ENCODE measurements at regions not wholly inside any gene's neighbourhood (a gene's known extent, or its start where the extent isn't known, plus 50 kb on each side); places are given as distances from the start of the nearest gene placed in this dataset.
"Not testable (repeated sequence)": the region's sequence is repeated elsewhere in the genome, so short reads cannot be mapped to it uniquely, and the experiment has no call there.

DNA sequence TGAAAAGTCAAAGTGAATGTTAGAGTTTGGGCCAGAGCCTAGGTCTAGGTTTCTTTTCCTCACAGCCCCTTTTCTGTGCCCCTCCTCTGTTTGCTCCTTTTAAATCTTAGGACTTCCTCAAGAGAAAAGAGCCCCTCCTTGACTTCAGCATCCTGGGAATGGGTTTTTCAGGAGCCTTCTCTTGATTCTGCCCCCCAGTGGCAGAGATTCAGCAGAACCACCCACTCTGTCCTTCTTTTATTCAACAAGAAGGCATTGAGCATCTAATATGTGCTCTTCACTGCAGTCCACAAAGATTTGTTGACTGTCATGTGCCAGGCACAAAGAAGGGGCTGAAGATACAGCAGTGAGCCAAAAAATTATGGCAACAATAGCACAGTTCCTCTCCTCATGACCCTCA, 270.8 kb upstream of the CDH5 start:
- DNase-seq, result no peak

DNA sequence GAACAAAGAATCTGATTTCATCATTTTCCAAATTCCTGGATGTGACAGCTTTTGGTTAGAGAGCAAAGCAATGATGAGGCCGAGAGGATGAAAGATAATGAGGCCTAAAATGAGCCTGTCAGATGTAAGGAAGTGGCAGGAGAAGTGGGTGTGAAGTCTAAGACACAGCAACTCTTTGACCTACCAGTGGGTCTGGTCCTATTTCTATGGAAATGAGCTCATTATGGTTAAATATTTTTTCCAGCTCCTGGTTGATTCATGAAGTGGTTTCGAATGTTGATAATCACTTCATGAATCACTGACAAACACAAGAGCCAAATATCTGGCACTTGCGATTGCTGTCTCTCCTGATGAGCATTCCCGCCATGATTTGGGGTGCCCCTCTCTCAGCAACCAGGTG, 273.3 kb upstream of the CDH5 start:
- DNase-seq, result peak in 1 of 3 donors; percentile 52

DNA sequence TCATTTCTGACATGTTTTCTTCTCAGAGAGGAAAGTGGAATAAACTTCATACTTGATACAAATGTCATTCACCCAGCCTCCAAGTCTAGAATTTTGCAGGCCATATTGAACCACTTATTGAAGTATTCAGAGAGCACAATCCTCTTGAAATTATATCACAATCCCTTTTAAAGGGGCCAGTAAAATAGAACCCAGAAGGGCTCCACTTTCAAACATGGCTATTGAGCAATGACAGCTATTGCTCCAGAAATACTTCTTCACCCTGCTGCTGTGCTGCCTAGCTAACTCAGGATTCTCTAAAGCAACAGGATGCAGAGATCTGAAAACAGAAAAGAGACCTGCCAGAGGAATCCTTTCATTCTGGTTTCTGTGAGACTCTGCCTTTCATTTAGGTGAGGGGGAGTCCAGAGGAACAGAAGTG, 275.0 kb upstream of the CDH5 start:
- DNase-seq, result peak in 1 of 3 donors; percentile 31

DNA sequence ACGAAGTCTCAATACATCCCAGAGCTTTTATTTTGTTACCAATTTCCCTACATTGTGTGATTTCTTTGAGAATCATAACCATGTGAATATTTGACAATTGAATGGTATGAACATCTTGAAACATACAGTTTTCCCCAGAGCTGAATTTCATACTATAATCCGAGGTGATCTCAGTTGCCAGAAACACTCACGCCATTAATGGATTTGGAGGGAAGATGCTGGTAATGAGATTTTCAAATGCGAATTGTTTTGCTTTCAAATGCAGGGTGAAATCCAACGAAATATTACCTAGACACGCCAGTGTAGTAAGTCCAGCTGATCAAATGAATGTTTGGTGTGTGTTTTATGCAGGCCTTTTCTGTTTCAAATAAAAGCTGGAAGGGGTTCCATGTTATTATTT, 277.8 kb upstream of the CDH5 start:
- DNase-seq, result peak in 2 of 3 donors; percentile 29 to 43

DNA sequence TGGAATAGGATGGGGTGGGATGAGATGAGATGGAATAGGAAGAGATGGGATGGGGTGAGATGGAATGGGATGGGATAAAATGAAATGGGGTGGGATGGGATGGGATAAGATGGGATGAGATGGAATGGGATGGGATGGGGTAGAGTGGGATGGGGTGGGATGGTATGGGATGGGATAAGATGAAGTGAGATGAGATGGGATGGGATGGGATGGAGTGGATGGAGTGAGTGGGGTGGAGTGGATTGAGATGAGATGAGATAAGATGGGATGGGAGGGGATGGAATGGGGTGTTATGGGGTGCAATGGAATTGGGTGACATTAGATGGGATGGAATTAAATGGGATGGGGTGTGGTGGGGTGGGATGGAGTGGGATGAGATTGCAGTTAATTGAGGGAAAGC, 279.2 kb upstream of the CDH5 start:
- DNase-seq, result no peak

DNA sequence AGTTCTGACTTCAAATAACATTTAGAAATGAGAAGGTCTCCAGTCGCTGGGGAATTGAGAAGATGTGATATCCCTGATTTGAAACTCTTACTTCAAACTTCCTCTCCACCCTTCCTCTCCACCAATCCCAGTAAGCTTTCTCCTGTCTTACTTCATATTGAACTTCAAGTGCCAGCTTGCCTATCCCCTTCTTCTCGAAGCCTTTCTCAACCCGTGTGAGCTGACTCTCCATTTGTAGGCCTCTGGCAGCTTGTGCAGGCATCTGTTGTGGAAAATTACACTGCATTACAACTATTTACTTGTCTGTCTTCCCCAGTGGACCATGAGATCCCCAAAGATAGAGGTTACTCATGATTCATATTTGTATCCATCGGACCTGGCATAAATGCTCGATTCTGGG, 280.8 kb upstream of the CDH5 start:
- no peak for DNase-seq

DNA sequence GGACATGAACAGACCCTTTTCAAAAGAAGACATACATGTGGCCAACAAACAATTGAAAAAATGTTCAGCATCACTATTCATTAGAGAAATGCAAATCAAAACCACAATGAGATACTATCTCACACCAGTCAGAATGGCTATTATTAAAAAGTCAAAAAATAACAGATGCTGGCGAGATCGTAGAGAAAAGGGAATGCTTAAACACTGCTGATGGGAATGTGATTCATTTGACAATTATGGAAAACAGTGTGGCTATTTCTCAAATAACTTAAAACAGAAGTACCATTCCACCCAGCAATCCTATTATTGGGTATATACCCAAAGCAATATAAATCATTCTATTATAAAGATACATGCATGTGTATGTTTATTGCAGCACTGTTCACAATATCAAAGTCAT, 281.8 kb upstream of the CDH5 start:
- not testable (repeated sequence) for DNase-seq

DNA sequence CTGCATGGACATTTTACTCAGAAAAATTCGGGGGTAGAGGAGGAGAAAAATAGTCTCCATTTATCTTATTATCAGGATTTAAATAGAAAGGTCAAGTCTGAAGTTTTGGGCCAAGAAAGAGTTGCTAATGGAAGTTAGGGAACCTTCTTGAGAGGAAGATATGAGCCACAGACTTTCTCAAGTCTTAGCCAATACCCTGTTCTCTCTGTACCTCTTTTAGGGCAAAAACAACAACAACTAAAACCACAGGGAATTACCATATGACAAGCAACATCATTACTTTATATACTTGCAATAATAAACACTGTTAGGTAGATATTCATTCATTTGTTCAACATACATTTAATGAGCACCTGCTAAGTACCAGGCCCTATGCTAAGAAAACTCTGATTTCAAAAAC, 282.2 kb upstream of the CDH5 start:
- no peak for DNase-seq

DNA sequence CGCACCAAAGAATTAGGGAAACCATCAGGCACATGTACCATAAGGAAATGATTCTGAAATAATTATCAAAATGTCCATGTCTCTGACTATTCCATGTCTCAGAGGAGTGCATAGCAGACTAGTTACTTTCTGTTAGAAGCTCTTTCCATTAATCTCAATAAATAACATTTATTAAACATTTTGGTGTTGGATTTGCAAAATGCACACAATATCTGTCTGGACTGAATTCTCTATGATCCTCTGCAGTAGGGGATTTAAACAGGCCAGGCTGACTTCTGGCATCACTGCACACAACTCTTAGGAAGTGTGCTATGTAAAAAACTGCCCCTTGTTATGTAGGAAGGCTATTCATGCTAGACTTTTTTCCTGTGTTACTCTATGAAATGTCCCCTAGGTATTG, 283.3 kb upstream of the CDH5 start:
- DNase-seq, result peak in 2 of 3 donors; percentile 33 to 63

DNA sequence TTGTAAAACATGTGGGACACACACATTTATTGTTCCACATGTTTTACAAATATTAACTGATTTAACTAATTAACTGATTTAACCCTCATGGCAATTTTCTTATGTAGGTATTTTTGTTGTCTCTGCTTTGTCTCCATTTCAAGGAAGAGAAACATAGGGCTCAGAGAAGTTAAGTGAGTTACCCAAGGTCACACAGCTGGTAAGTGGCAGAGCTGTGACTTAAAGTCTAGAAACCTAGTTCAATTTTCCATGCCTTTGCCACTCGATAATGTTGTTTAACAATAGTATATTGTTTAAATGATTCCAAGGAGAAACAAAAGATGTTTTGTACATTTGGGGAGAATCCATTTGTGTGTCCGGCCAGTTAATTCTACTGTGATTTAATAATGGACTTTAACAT, 284.1 kb upstream of the CDH5 start:
- DNase-seq, result no peak

DNA sequence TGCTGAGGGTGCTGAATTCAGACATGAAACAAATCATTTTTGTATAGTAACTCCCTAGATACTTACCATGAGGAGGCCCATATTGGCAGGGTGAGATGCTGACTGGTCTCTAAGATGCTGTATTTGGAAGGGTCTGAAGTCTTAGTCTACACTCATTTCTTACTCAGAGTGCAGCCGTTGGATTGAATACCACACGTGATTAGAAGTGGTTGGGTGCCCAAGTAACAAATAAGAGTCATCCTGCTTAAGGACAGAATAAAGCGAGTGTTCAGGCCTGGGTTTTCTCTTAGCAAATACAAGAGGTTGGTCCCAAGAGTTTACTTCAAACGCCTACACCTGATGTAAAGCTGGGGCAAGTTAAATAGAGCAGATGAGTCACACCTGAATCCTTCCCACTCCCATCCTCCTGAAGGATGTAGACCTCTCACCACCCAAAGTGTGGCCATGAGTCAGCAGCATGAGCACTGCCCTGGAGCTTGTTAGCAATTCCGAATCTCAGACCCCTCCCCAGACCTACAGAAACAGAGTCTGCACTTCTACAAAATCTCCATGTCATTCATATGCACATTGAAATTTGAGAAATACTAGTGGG, 284.6 kb upstream of the CDH5 start:
- DNase-seq, result peak in 2 of 3 donors; percentile 8 to 79

DNA sequence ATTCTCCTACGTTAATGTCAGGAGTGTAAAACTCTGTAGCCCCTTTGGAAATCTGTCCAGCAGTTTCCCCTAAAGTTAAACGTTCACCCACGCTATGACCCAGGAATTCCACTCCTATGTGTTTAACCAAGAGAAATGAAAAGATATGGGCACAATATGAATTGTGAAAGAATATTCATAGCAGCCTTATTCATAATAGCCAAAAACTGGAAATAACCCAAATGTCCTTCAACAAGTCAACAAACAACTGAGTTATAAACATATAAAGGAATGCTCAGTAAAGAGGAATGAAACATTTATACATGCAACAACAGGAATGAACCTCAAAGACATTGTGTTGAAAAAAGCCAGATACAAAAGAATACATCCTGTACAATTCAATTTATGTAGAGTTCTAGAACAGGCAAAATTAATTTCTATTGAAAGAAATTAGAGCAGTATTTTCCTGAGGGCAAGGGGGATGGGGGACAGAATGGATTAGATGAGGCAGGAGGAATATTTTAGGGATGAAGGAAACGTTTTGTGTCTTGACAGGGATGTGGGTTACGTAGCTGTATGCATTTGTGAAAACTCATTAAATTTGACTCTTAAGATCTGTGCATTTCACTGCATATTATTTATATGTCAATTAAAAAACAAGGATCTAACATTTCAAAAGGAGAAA, 286.7 kb upstream of the CDH5 start:
- no peak for DNase-seq

DNA sequence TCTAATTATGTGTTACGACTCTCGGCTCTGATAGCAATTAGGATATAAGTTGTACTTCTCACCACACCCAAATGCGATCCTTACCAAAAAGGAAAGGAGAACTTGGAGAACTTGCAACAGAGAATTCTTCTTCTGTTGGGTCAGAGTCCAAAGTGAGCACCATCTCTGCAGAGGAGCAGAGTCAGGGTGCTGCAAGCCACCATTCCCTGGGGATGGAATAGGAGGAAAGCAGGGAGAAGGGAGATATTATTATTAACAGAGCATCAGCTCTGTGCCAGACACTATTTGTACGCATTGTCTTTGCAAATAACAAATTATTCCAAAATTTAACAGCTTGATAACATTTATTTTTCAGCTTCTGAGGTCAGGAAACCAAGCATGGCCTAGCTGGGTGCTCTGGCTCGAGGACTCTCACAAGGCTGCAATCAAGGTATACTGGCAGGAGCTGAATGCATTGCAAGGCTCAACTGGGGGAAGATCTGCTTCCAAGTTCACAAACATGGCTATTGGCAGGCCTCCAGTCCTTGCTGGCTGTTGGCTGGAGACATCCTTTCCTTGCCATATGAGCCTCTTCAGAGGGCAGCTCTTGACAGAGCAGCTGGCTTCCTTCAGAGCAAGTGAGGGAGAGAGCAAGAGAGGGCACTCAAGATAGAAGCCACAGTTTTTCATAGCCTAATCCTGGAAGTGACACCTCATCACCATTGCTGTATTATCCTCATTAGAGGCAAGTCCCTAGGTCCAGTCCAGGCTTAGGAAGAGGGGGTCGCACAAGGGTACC, 296.2 kb upstream of the CDH5 start:
- peak in 2 of 3 donors; percentile 68 to 76 for DNase-seq

DNA sequence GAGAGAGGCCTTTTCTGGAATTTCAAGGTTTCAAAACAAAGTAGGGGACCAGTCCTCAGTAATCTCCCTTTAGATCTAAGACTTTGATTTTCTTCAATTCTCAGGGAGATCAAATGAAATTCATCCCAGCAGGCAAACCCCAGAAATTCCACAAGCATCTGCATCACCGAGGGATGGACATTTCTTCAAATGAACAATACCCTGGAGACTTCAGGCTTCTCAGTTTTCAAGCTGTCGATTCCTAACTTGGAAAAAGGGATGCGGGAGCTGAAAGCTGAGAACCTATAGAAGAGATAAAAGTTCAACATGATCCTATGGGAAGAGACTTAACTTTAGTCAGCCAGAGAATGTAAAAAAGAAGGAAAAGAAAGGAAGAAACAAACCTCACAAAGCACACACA, 296.9 kb upstream of the CDH5 start:
- DNase-seq, result peak in 1 of 3 donors; percentile 69

DNA sequence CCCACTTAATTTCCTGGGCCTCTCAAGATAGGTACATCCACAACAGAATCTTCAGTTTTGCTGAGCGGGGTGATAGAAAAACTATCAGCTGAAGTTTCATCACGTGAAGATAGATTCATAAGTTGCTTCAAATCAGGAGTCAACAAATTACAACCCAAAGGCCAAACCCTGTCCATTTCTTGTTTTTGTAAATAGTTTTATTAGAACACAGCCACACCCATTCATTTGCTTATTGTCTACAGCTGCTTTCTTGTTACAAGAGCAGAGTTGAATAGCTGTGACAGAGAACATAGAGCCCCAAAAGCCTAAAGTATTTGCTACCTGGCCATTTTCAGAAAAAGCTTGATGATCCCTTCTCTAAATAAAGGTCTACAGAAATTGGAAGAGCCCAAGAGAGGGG, 300.1 kb upstream of the CDH5 start:
- DNase-seq, result no peak

DNA sequence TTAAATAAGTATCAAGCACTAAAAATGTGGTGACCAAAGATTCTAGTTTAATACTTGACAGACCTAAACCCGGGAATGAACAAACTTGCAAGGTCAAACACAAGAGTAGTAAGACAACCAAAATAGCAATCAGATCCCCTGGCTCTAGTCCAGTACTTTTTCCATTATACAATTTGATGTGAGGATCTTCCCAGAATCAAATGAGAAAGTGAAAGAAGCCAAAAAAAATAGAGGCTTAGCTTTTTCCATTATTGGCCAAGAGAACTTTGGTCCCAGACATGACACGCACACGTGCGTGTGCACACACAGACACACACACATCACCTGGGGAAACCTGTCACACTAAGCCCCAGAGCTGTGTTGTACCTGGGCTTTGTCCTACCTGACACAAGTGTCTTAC, 300.6 kb upstream of the CDH5 start:
- DNase-seq, result peak; percentile 60 to 83 (median 68)

DNA sequence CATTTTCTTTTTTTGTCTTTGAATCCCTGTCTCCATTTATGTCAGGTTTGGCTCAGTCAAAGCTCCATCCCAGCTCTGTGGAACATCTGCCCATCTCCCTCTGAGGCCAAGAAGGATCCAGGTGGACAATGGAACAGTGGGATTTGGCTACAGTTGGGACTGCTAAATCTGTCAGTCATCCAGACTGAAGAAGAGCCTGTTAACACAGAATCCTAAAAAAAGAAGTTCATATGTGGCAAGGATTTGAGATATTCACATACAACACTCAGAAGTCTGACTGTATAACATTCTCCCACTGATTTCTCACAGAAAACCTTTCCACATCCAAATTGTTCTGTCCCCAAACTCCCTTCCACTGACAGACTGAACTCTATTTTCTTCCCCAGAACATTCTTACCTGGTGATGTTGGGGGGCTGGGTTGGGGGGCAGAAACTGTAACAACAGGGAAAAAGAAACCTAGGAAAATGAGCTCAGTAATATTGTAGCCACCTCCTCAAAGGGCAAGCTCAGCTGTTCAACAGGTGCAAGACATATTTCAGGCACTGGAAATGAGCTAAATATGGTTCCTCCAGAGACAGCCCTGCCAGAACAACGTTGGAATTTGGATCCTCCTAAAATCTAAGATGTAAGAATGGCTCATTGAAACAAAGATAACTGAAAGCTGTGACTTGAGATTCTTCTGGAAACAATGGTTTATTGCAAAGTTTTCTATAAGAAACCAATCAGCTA, 301.5 kb upstream of the CDH5 start:
- DNase-seq, result peak in 1 of 3 donors; percentile 39

DNA sequence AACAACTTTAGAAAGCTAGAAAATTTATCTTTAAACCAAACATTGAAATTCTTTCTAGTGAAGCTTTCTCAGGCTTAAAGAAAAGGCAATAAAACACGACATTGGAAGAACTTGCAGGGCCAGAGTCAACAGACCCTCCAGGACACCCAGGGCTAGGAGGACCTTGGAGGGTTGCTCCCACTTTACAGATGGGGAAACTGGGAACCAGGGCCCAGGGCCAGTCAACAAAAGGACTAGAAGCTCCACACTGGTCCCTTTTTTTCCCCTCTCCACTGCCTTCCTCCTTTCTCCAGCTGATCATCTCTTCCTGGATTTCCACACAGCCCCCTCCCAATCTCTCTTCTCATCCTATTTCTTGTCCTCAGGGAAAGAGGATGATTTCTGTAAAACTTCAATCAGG, 307.7 kb upstream of the CDH5 start:
- DNase-seq, result no peak

DNA sequence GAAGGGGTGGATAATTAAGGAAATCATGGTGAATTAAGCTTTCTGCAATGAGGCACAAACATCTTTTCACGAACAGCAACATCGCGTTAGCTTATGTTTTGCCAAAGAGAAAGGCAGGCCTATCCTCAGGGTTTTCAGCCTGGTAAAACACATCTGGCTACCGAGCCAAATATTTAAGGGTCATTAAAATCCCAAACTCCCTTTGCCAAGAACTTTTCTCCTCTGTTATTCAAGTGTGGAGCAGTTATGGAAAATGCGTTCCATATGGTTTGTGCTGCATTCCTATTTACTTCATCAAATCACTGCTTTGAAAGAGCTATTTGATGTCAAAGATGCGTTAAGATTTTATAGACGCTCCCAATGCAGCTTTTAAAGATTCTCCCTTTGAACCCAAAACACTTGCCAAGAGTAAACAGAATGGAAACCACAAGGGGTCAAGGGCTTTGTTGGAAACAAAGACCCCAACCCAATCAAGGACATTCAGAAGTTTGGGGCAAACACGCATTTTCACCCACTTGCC, 308.3 kb upstream of the CDH5 start:
- peak; percentile 66 to 84 (median 82) for DNase-seq

DNA sequence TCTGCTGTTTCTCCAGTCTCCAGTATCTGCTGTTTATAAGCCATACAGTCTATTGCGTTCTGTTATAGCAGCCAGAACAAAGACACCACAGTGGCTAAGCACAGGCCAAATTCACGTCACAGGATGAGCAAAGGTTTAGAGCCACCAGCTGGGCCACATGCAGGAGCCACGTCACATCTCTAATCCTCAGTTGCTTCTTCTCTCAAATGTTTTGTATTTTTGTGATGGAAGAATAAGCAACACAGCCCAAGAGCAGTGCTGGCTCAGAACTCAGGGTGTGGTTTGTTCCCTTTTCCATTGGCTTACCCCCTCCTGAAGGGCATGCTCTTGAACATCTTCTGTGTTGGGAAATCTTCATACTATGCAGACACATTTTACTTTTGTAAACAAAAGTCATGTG, 309.4 kb upstream of the CDH5 start:
- peak in 1 of 3 donors; percentile 37 for DNase-seq

DNA sequence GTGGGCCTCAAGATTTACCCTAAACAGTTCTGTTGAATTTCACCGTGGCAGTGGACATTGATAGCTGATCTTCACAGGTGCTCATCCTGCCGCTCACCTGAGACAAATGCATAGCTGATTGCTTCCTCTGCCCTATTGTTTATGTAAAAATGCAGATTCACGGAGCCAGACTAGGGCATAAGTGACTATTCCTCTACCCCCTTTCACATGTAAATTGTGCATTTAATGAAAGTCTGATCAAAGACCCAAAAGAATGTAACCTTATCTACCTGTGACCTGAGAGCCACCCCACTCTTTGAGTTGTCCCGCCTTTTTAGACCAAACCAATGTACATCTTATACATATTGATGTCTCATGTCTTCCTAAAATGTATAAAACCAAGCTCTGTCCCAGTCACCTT, 312.4 kb upstream of the CDH5 start:
- DNase-seq, result no peak

DNA sequence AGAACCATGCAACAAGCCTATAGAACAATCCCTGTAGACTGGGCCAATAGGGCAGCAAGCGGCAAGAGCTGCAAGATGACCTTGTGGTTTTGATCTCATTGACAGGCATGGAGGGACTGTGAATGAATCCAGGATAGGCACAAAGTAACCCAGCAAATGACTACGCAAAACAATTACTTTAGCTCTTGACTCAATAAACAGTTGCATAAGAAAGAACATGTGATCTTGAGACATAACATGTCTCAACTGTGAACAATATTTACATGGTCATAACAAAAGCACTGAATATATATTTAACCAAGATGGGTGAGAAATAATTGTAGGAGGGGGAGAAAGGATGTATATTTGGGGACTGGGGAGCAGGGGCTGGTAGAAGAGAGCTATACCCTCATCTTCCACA, 313.7 kb upstream of the CDH5 start:
- DNase-seq, result no peak

Data from muscle of back (tissue), 3 donors.